ENCODE measurements at regions not wholly inside any gene's neighbourhood (a gene's known extent, or its start where the extent isn't known, plus 50 kb on each side); places are given as distances from the start of the nearest gene placed in this dataset.

GRCh38 chr16:73143002-73143401, 95.1 kb upstream of the ZFHX3 start:
- Histone ChIP-seq H3K27ac (ENCODE audit: low read depth) (no peak overlapping the region), H3K4me1 (ENCODE audit: insufficient read depth) (peaks cover 14% of the 10 kb centered on the region), H2AFZ (no peak overlapping the region), H3K79me2 (replicated peaks; ENCODE audit: insufficient read depth) (no peaks in the 10 kb centered on the region), H3K4me2 (no peak overlapping the region), H3F3A (replicated peaks; ENCODE audit: low read depth) (no peaks in the 10 kb centered on the region), H3K9me2 (ENCODE audit: insufficient read depth) (no peaks in the 10 kb centered on the region), H3K36me3 (ENCODE audit: insufficient read depth) (no peaks in the 10 kb centered on the region), H3K27me3 (ENCODE audit: insufficient read depth) (no peaks in the 10 kb centered on the region), H4K20me1 (replicated peaks; ENCODE audit: insufficient read depth) (no peaks in the 10 kb centered on the region), H3K4me3 (no peak overlapping the region)
- Mint-ChIP-seq H3K4me1 (peaks cover 18% of the 10 kb centered on the region), H3K36me3 (ENCODE audit: low read depth) (no peaks in the 10 kb centered on the region), H3K27me3 (ENCODE audit: insufficient read depth, low read depth, poor library complexity) (peaks cover 4% of the 10 kb centered on the region), H3K9me3 (no peaks in the 10 kb centered on the region), H3K4me3 (no peak overlapping the region), H3K27ac (no peak overlapping the region)
- no peak for ATAC-seq
- TF ChIP-seq REST (IDR thresholded peaks at IDR 0.05; ENCODE audit: unreplicated experiment) = no peak
- TF ChIP-seq CREB1 (CRISPR knock-in tag; IDR thresholded peaks at IDR 0.05; ENCODE audit: low read depth) = no peak
- TF ChIP-seq POLR2AphosphoS5 (IDR thresholded peaks at IDR 0.05; ENCODE audit: low read depth) = no peak
- TF ChIP-seq EZH2phosphoT487 (IDR thresholded peaks at IDR 0.05; ENCODE audit: unreplicated experiment) = no peak
- TF ChIP-seq EZH2 (IDR thresholded peaks at IDR 0.05; ENCODE audit: low read depth, unreplicated experiment) = no peak
- TF ChIP-seq ZNF331 (CRISPR knock-in tag; IDR thresholded peaks at IDR 0.05; ENCODE audit: low read depth) = no peak
- TF ChIP-seq CTCF (conservative IDR thresholded peaks at IDR 0.05; ENCODE audit: low read depth in 2 of 2) = no peak
- no peak for TF ChIP-seq JUNB (IDR thresholded peaks at IDR 0.05; ENCODE audit: unreplicated experiment)
- no peak for TF ChIP-seq STAT1 (IDR thresholded peaks at IDR 0.05; ENCODE audit: unreplicated experiment)
- TF ChIP-seq NANOG (IDR thresholded peaks at IDR 0.05; ENCODE audit: borderline replicate concordance) = no peak
- TF ChIP-seq ZNF462 (CRISPR knock-in tag; IDR thresholded peaks at IDR 0.05) = no peak
- DNase-seq (ENCODE audit: low spot score) = no peak
